SK-N-SH (cell line): ENCODE measurements at regions not wholly inside any gene's neighbourhood (a gene's known extent, or its start where the extent isn't known, plus 50 kb on each side); places are given as distances from the start of the nearest gene placed in this dataset.

Experiments used
- CTCF ChIA-PET: fragments of 300-600, 350-600 bp; formaldehyde crosslinking; extraction: SDS; loops from one replicate; lab custom pipeline; 2021; lab: Yijun Ruan, JAX
- POLR2A ChIA-PET: fragments of 350-600 bp; sonication (Branson Sonifier 250); formaldehyde crosslinking; extraction: SDS; loops from one replicate; lab custom pipeline; 2020; ENCODE audit warnings: antibody characterized with exemption, inconsistent platforms; lab: Yijun Ruan, JAX
- DNase-seq: peaks from one replicate; pipeline ENCODE4 v3.0.0; 2012
- H2AFZ ChIP-seq: fragments of 200-600 bp; sonication (generic); 2 replicates; pipeline ENCODE4 v1.8.1; 2016; ENCODE audit warnings: antibody characterized with exemption, mild to moderate bottlenecking, low read depth
- H3F3A ChIP-seq: fragments of 200-600 bp; sonication (generic); replicated peaks from 2 replicates; pipeline ENCODE3; 2016; ENCODE audit warnings: antibody characterized with exemption, mild to moderate bottlenecking; ENCODE audit not compliant: insufficient read depth
- H3K27ac ChIP-seq, 2 experiments: fragments of 200-500 bp in 1 of 2; fragments of 200-600 bp in 1 of 2; sonication (Bioruptor generic) in 1 of 2; sonication (generic), shearing (Covaris generic) in 1 of 2; 2 replicates each; pipeline versions ENCODE4 v1.5.1 to v1.6.1; 2014 to 2016; ENCODE audit warnings: low read depth in 2 of 2, inconsistent platforms in 1 of 2, low read length in 1 of 2, mild to moderate bottlenecking in 1 of 2, mixed read lengths in 1 of 2
- H3K27me3 ChIP-seq: fragments of 200-600 bp; sonication (generic), shearing (Covaris generic); 2 replicates; pipeline ENCODE4 v1.6.1; 2016; ENCODE audit warnings: mixed run types; ENCODE audit not compliant: insufficient read depth
- H3K36me3 ChIP-seq, 2 experiments: fragments of 200-500 bp in 1 of 2; fragments of 200-600 bp in 1 of 2; sonication (Bioruptor generic) in 1 of 2; sonication (generic) in 1 of 2; replicated peaks in 1 of 2; 2 replicates each; pipeline versions ENCODE3 to v1.5.1; 2014 to 2016; ENCODE audit warnings: low read length in 1 of 2, mild to moderate bottlenecking in 1 of 2; ENCODE audit not compliant: insufficient read depth in 2 of 2, control insufficient read depth in 1 of 2
- H3K4me1 ChIP-seq, 2 experiments: fragments of 200-500 bp in 1 of 2; fragments of 200-600 bp in 1 of 2; sonication (Bioruptor generic) in 1 of 2; sonication (generic), shearing (Covaris generic) in 1 of 2; 2 replicates each; pipeline versions ENCODE4 v1.5.1 to v1.6.1; 2014 to 2016; ENCODE audit warnings: low read depth in 1 of 2, low read length in 1 of 2, mixed run types in 1 of 2; ENCODE audit not compliant: insufficient read depth in 2 of 2, control insufficient read depth in 1 of 2
- H3K4me2 ChIP-seq: fragments of 200-600 bp; sonication (generic), shearing (Covaris generic); 2 replicates; pipeline ENCODE4 v1.6.1; 2017; ENCODE audit warnings: mixed run types
- H3K4me3 ChIP-seq, 2 experiments: fragments of 200-500 bp in 1 of 2; fragments of 200-600 bp in 1 of 2; sonication (Bioruptor generic) in 1 of 2; sonication (generic), shearing (Covaris generic) in 1 of 2; 2 replicates each; pipeline versions ENCODE4 v1.5.1 to v1.8.1; 2014 to 2016; ENCODE audit warnings: low read depth in 2 of 2, inconsistent platforms in 1 of 2, low read length in 1 of 2, mild to moderate bottlenecking in 1 of 2, mixed read lengths in 1 of 2, moderate library complexity in 1 of 2
- H3K79me2 ChIP-seq: fragments of 200-600 bp; sonication (generic); 2 replicates; pipeline ENCODE4 v1.8.1; 2017; ENCODE audit warnings: mild to moderate bottlenecking; ENCODE audit not compliant: insufficient read depth
- H3K9ac ChIP-seq: fragments of 200-600 bp; sonication (generic); 2 replicates; pipeline ENCODE4 v1.6.1; 2017; ENCODE audit warnings: mixed run types
- H3K9me2 ChIP-seq: fragments of 200-600 bp; sonication (generic); 2 replicates; pipeline ENCODE4 v1.6.1; 2017; ENCODE audit warnings: mixed run types
- H3K9me3 ChIP-seq: fragments of 200-600 bp; sonication (generic); 2 replicates; pipeline ENCODE4 v1.6.1; 2017; ENCODE audit warnings: mixed run types, mild to moderate bottlenecking, moderate library complexity
- H4K20me1 ChIP-seq: fragments of 200-600 bp; sonication (generic); 2 replicates; pipeline ENCODE4 v1.6.1; 2017; ENCODE audit warnings: mild to moderate bottlenecking, mixed run types; ENCODE audit not compliant: insufficient read depth
- CHD2 ChIP-seq: fragments of 150-350 bp; IDR thresholded peaks from 2 replicates; pipeline ENCODE4 v1.6.1; 2018; ENCODE audit warnings: low read length; ENCODE audit not compliant: partially characterized antibody
- ELF1 ChIP-seq: IDR thresholded peaks from 2 replicates; pipeline ENCODE4 v1.4.0; 2012
- EP300 ChIP-seq, 2 experiments: IDR thresholded peaks; 2 replicates each; pipeline versions ENCODE4 v1.4.0 to v1.6.1; 2012; ENCODE audit warnings: borderline replicate concordance in 1 of 2, low read depth in 1 of 2, low read length in 1 of 2
- FOSL2 ChIP-seq: IDR thresholded peaks from 2 replicates; pipeline ENCODE4 v1.4.0; 2012; ENCODE audit warnings: low read depth, mild to moderate bottlenecking, moderate library complexity, borderline replicate concordance
- GABPA ChIP-seq: IDR thresholded peaks from 2 replicates; pipeline ENCODE4 v1.4.0; 2012; ENCODE audit warnings: low read depth, mild to moderate bottlenecking
- JUND ChIP-seq: IDR thresholded peaks from 2 replicates; pipeline ENCODE4 v1.4.0; 2012
- MEF2A ChIP-seq: IDR thresholded peaks from 2 replicates; pipeline ENCODE4 v1.4.0; 2012; ENCODE audit warnings: low read depth, borderline replicate concordance
- MXI1 ChIP-seq: IDR thresholded peaks from 2 replicates; pipeline ENCODE4 v1.6.1; 2012; ENCODE audit warnings: mild to moderate bottlenecking, low read depth, low read length, improper control_type of control experiment
- NRF1 ChIP-seq: IDR thresholded peaks from 2 replicates; pipeline ENCODE4 v1.6.1; 2012; ENCODE audit warnings: low read depth, mild to moderate bottlenecking, low read length
- POLR2AphosphoS5 ChIP-seq: IDR thresholded peaks from 2 replicates; pipeline ENCODE4 v1.6.1; 2012; ENCODE audit warnings: low read depth, low read length
- RXRA ChIP-seq: IDR thresholded peaks from 2 replicates; pipeline ENCODE4 v1.4.0; 2012; ENCODE audit warnings: low read depth, mild to moderate bottlenecking, borderline replicate concordance
- SIN3A ChIP-seq: IDR thresholded peaks from 2 replicates; pipeline ENCODE4 v1.6.1; 2012; ENCODE audit warnings: low read depth, mild to moderate bottlenecking, low read length, moderate library complexity, borderline replicate concordance
- TCF12 ChIP-seq: IDR thresholded peaks from 2 replicates; pipeline ENCODE4 v1.4.0; 2012
- TEAD4 ChIP-seq: IDR thresholded peaks from 2 replicates; pipeline ENCODE4 v1.4.0; 2012; ENCODE audit warnings: mild to moderate bottlenecking, borderline replicate concordance; ENCODE audit not compliant: insufficient read depth
- WGBS: methylation state at CpG from one replicate; pipeline ENCODE4 v1.1.6; 2017; ENCODE audit warnings: low lambda C conversion rate; 5-methylcytosine and 5-hydroxymethylcytosine counted together
- TF ChIP-seq, protein P1 (sequence below): fragments of 150-350 bp; IDR thresholded peaks from 2 replicates; pipeline ENCODE4 v1.6.1; 2016; ENCODE audit warnings: mild to moderate bottlenecking, low read depth, low read length
- TF ChIP-seq, protein P2 (sequence below): IDR thresholded peaks from 2 replicates; pipeline ENCODE4 v1.6.1; 2012; ENCODE audit warnings: mild to moderate bottlenecking, low read depth, low read length, moderate library complexity
- TF ChIP-seq, protein P3 (sequence below): IDR thresholded peaks from 2 replicates; pipeline ENCODE4 v1.4.0; 2012; ENCODE audit warnings: low read depth

DNA sequence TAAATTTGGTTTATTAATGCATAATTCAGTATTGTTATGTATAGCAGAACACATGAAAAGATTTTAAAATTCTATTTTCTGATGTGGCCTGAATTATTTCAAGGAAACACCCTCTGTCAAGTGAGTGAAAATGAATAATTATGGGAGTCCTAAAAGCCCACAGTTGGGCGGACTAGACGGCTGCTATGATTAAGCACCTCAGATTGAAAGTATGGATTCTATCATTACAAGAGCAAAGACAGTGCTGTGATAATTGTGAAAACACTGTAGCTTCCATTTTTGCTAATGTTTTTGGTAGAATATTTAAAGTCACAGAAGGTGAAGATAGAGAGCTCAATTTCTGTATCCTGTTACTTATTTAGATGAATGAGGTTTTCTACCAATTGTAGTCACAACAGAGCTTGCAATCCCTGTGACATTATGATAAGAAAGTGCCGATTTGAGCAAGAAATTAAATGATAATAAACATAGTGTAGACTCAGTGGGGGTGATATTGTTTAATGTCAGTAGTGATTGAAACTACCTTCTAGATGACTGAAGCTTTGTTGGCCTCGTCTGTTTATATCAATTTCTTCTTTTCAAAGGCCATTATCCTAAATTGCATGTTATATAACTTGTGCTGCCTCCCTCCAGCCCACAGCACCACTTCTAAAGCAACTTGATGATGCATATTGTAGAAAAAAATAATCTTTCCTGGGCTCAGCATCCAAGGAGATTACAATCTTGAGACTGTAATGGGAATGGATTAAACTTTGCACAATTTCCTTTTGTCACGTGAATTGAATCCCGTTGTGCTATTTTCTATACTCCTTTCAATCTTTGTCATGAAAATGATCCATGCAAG lies 359.8 kb downstream of the BTG1 start (continued):
- TF ChIP-seq, protein P1, sequence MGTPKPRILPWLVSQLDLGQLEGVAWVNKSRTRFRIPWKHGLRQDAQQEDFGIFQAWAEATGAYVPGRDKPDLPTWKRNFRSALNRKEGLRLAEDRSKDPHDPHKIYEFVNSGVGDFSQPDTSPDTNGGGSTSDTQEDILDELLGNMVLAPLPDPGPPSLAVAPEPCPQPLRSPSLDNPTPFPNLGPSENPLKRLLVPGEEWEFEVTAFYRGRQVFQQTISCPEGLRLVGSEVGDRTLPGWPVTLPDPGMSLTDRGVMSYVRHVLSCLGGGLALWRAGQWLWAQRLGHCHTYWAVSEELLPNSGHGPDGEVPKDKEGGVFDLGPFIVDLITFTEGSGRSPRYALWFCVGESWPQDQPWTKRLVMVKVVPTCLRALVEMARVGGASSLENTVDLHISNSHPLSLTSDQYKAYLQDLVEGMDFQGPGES = no peak

DNA sequence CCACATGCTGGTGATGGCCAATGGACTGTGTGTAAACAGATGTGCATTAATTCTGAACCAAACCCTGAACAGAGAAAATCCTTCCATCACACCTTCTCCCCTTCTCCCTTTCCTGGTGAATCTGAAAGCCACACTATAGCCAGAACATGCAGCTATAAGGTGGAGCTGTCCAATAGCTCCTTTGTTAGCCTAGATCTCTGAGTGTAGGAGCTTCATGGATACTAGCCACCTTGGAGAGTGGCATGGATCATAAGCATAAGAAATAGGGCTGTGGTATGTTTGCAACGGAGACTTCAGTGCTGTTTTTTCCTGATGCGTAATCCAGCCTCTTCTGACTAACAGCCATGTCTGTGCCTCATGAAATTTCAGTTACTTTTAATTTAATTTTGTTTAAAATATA lies 364.5 kb downstream of the BTG1 start:
- ChIA-PET CTCF (no interaction called here), POLR2A (no interaction called here)
- no peak for TF ChIP-seq TCF12
- TF ChIP-seq, protein P2, sequence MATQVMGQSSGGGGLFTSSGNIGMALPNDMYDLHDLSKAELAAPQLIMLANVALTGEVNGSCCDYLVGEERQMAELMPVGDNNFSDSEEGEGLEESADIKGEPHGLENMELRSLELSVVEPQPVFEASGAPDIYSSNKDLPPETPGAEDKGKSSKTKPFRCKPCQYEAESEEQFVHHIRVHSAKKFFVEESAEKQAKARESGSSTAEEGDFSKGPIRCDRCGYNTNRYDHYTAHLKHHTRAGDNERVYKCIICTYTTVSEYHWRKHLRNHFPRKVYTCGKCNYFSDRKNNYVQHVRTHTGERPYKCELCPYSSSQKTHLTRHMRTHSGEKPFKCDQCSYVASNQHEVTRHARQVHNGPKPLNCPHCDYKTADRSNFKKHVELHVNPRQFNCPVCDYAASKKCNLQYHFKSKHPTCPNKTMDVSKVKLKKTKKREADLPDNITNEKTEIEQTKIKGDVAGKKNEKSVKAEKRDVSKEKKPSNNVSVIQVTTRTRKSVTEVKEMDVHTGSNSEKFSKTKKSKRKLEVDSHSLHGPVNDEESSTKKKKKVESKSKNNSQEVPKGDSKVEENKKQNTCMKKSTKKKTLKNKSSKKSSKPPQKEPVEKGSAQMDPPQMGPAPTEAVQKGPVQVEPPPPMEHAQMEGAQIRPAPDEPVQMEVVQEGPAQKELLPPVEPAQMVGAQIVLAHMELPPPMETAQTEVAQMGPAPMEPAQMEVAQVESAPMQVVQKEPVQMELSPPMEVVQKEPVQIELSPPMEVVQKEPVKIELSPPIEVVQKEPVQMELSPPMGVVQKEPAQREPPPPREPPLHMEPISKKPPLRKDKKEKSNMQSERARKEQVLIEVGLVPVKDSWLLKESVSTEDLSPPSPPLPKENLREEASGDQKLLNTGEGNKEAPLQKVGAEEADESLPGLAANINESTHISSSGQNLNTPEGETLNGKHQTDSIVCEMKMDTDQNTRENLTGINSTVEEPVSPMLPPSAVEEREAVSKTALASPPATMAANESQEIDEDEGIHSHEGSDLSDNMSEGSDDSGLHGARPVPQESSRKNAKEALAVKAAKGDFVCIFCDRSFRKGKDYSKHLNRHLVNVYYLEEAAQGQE = peak; percentile 91
- 76% methylated on average over 2 of the region's 2 CpGs for WGBS
- Histone ChIP-seq H3K27me3 (no peaks in the 10 kb centered on the region), H3K4me2 (no peak overlapping the region), H3K4me1 (peaks cover 4 to 18% of the 10 kb centered on the region in 2 experiments; a peak in 3 of 4 replicates), H3K27ac (no peak overlapping the region), H3K36me3 (no peaks in the 10 kb centered on the region), H3K9me3 (no peaks in the 10 kb centered on the region), H3K9ac (no peak overlapping the region), H3K79me2 (no peaks in the 10 kb centered on the region), H3K9me2 (no peaks in the 10 kb centered on the region), H3K4me3 (no peak overlapping the region), H3F3A (peaks cover 5% of the 10 kb centered on the region), H2AFZ (no peak overlapping the region), H4K20me1 (no peaks in the 10 kb centered on the region)
- no peak for DNase-seq

DNA sequence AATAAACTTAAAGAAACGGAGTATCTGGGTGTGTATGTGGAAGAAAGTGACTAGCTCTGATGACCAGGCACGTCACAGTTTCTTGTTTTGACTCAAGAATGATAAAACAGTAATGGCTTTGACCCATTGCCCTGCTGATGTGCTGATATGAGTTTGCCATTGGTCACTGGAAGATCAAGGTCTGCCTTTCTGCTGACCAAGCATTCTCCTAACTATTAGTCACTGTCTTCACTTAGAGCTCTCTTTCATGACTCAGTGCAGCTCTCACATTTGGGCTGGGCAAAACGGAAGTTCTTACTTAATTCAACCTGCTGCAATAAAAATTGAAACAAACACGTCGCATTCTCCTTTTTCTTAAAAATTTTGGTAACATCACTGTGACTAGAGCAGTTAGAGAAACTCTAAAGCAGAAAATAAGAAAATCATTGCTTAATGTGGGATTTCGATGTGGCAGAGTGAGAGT lies 366.7 kb downstream of the BTG1 start:
- Histone ChIP-seq H2AFZ (no peak overlapping the region), H3F3A (peaks cover 5% of the 10 kb centered on the region), H3K4me1 (peaks cover 4 to 18% of the 10 kb centered on the region in 2 experiments; a peak in 3 of 4 replicates), H3K27me3 (no peaks in the 10 kb centered on the region), H3K4me3 (no peak overlapping the region), H3K4me2 (peak overlapping the region; percentile 39; the same call in 1 of the 2 replicates), H3K36me3 (no peaks in the 10 kb centered on the region), H3K79me2 (no peaks in the 10 kb centered on the region), H3K9me3 (no peaks in the 10 kb centered on the region), H3K27ac (no peak overlapping the region; a peak in 1 of 4 replicates), H3K9ac (no peak overlapping the region), H3K9me2 (no peaks in the 10 kb centered on the region), H4K20me1 (no peaks in the 10 kb centered on the region)
- ChIA-PET CTCF (interaction anchor here (1.0 to 1.3 kb wide), 3 partner anchors 11 to 417 kb away, joined by 3 to 4 read pairs (median 3); no protein-coding TSS in a partner anchor), POLR2A (no interaction called here)
- no peak for DNase-seq
- 27% methylated on average over 6 of the region's 6 CpGs for WGBS
- TF ChIP-seq SIN3A = no peak
- peak; percentile 81 for TF ChIP-seq JUND
- no peak for TF ChIP-seq MXI1
- TF ChIP-seq RXRA = peak; percentile 87
- TF ChIP-seq MEF2A = no peak
- TF ChIP-seq, protein P3, sequence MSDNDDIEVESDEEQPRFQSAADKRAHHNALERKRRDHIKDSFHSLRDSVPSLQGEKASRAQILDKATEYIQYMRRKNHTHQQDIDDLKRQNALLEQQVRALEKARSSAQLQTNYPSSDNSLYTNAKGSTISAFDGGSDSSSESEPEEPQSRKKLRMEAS = peak; percentile 36; the same call in 1 of the 2 replicates
- TF ChIP-seq ELF1 = no peak
- TF ChIP-seq FOSL2 = peak; percentile 83
- TF ChIP-seq GABPA = no peak
- TF ChIP-seq POLR2AphosphoS5 = peak; percentile 21; the same call in 1 of the 2 replicates
- peak in 1 of 2 experiments; percentile 52; a peak in 1 of 4 replicates for TF ChIP-seq EP300 (IDR thresholded peaks at IDR 0.05; ENCODE audit: borderline replicate concordance in 1 of 2, low read depth in 1 of 2, low read length in 1 of 2)
- TF ChIP-seq, protein P1 = no peak
- no peak for TF ChIP-seq NRF1
- TF ChIP-seq TEAD4 = peak; percentile 48; the same call in 1 of the 2 replicates
- TF ChIP-seq CHD2 = no peak
